Heart left ventricle (tissue), 13 donors: ENCODE measurements at regions not wholly inside any gene's neighbourhood (a gene's known extent, or its start where the extent isn't known, plus 50 kb on each side); places are given as distances from the start of the nearest gene placed in this dataset.

ENCODE experiments used
- POLR2A ChIP-seq, 2 donors: fragments of 450-650 bp; IDR thresholded peaks; one replicate each; pipeline ENCODE4 v1.6.1; 2017; ENCODE audit warnings: antibody characterized with exemption in 2 of 2, mild to moderate bottlenecking in 2 of 2, moderate library complexity in 2 of 2
- TF ChIP-seq, protein P1 (sequence below), 12 donors: fragments of 200-600 bp; sonication (generic) in 4 of 12; IDR thresholded peaks; one replicate each; pipeline versions ENCODE4 v1.5.0 to v1.8.0; 2018 to 2022; ENCODE audit warnings: antibody characterized with exemption in 12 of 12, mild to moderate bottlenecking in 5 of 12
- donor health status: ischemic (EF 13 %, LVEDD 7.1; RV severe dilation, severe dysfunction).
- donor health status: DM: no; HTN: yes; CAD: no.
- donor health status: DM: no; HTN: no; CAD: no.
- donor health status: ischemic (EF 25% LVEDD 6.9; RV normal size, moderate dysfunction).
- donor health status: ischemic (EF 25% LVEDD 5.7; RV mildly dilated, moderate dysfunction).
- donor health status: ischemic (EF 35%, LVEDD 5.7; RV mildly dilated, moderate dysfunction).
- donor health status: nonischemic (EF 11% LVEDD 7.7; RV severe dilation, severe dysfunction).
- donor health status: DM: yes; HTN: yes; CAD: no.
- donor health status: PGD.
- donor health status: ischemic (EF 29% LVEDD 5.4; RV normal size, mild dysfunction).
- donor health status: nonischemic (EF 23%, LVEDD 6.1; RV moderate dilation, normal function).

DNA sequence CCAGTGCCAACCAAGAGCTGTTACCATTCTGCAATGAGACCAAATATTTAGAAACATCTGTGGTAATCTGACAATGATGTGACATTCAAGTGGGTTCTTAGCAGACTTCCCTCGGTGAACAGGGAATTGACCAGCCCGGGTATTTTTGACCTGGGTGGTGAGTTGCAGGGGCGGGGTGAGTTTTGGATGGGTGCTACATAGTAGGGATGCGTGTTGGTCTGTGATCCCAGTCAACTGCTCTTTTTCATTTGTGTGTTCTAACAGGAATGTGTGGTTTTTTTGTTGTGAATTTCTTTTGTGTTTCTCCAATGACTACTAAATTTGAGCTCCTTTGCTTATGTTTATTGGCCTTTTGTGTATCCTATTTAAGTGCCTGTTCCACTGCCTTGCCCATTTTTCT is 273.6 kb upstream of the HABP2 start:
- no peak for TF ChIP-seq POLR2A (IDR thresholded peaks at IDR 0.05)
- TF ChIP-seq, protein P1, sequence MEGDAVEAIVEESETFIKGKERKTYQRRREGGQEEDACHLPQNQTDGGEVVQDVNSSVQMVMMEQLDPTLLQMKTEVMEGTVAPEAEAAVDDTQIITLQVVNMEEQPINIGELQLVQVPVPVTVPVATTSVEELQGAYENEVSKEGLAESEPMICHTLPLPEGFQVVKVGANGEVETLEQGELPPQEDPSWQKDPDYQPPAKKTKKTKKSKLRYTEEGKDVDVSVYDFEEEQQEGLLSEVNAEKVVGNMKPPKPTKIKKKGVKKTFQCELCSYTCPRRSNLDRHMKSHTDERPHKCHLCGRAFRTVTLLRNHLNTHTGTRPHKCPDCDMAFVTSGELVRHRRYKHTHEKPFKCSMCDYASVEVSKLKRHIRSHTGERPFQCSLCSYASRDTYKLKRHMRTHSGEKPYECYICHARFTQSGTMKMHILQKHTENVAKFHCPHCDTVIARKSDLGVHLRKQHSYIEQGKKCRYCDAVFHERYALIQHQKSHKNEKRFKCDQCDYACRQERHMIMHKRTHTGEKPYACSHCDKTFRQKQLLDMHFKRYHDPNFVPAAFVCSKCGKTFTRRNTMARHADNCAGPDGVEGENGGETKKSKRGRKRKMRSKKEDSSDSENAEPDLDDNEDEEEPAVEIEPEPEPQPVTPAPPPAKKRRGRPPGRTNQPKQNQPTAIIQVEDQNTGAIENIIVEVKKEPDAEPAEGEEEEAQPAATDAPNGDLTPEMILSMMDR (IDR thresholded peaks at IDR 0.05): no peak
